PC-3 (cell line): ENCODE measurements at regions not wholly inside any gene's neighbourhood (a gene's known extent, or its start where the extent isn't known, plus 50 kb on each side); places are given as distances from the start of the nearest gene placed in this dataset.

Experiments used
- EZH2 ChIP-seq: fragments of 300-600 bp; sonication (generic); IDR thresholded peaks from one replicate; pipeline ENCODE4 v1.6.1; 2017; ENCODE audit warnings: antibody characterized with exemption, mild to moderate bottlenecking, low read length; ENCODE audit not compliant: unreplicated experiment
- EZH2phosphoT487 ChIP-seq: fragments of 300-600 bp; sonication (generic); IDR thresholded peaks from 2 replicates; pipeline ENCODE4 v1.6.1; 2018; ENCODE audit warnings: mild to moderate bottlenecking, antibody characterized with exemption, low read length, borderline replicate concordance
- TF ChIP-seq, protein P1 (sequence below): fragments of 300-600 bp; sonication (generic); conservative IDR thresholded peaks from 2 replicates; pipeline ENCODE4 v1.5.1; 2017; ENCODE audit warnings: antibody characterized with exemption, low read depth, mild to moderate bottlenecking, low read length

DNA sequence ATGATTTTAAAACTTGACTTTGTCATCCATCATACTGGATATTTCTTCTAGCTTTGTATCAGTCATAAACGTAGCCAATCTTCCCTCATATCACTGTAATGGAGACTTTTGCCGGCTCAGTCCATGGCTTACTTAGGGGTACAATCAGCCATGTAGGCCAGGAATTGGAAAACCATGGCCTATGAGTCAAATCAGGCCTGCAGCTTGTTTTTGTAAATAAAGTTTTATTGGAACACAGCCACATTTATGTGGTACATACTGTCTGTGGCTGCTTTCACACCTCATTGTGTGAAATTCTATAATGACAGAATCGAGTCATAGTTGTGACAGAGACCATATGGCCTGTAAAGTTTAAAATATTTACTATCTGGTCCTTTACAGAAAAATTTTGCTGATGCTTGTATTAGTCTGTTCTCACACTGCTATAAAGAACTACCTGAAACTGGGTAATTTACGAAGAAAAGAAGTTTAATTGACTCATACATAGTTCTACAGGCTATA, 64.5 kb upstream of the CDH13 start:
- TF ChIP-seq, protein P1, sequence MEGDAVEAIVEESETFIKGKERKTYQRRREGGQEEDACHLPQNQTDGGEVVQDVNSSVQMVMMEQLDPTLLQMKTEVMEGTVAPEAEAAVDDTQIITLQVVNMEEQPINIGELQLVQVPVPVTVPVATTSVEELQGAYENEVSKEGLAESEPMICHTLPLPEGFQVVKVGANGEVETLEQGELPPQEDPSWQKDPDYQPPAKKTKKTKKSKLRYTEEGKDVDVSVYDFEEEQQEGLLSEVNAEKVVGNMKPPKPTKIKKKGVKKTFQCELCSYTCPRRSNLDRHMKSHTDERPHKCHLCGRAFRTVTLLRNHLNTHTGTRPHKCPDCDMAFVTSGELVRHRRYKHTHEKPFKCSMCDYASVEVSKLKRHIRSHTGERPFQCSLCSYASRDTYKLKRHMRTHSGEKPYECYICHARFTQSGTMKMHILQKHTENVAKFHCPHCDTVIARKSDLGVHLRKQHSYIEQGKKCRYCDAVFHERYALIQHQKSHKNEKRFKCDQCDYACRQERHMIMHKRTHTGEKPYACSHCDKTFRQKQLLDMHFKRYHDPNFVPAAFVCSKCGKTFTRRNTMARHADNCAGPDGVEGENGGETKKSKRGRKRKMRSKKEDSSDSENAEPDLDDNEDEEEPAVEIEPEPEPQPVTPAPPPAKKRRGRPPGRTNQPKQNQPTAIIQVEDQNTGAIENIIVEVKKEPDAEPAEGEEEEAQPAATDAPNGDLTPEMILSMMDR: no peak
- TF ChIP-seq EZH2 (no peak), EZH2phosphoT487 (no peak)
